ENCODE measurements at regions not wholly inside any gene's neighbourhood (a gene's known extent, or its start where the extent isn't known, plus 50 kb on each side); places are given as distances from the start of the nearest gene placed in this dataset.

- Histone ChIP-seq H3K9me3 (ENCODE audit: insufficient read depth in 2 of 2, low read depth in 1 of 2, low read length in 1 of 2) (peaks cover 2% of the 10 kb centered on the region in 2 experiments; a peak in 2 of 4 replicates), H4K91ac (replicated peaks; ENCODE audit: insufficient read length, low read length) (no peak overlapping the region), H3K23ac (ENCODE audit: insufficient read length) (no peak overlapping the region), H2BK120ac (replicated peaks; ENCODE audit: low read depth, low read length) (no peak overlapping the region), H3K14ac (ENCODE audit: insufficient read length) (no peak overlapping the region), H3K23me2 (ENCODE audit: low read depth, low read length) (no peaks in the 10 kb centered on the region), H2BK5ac (ENCODE audit: low read depth, low read length) (no peak overlapping the region), H2BK20ac (ENCODE audit: low read length) (no peak overlapping the region), H3K27ac (ENCODE audit: low read depth, low read length) (no peak overlapping the region), H2BK15ac (ENCODE audit: low read length) (no peak overlapping the region), H3K4me3 (ENCODE audit: extremely low read depth in 1 of 4, insufficient read depth in 2 of 4, low read depth in 3 of 4, low read length in 4 of 4) (no peak overlapping the region), H3K79me1 (ENCODE audit: low read depth, low read length) (no peaks in the 10 kb centered on the region), H3K4me1 (replicated peaks in 1 of 4; ENCODE audit: control insufficient read depth in 3 of 4, insufficient read depth in 4 of 4, low read length in 3 of 4) (no peaks in the 10 kb centered on the region), H3K9ac (replicated peaks in 1 of 4; ENCODE audit: extremely low read depth in 1 of 4, low read depth in 3 of 4, low read length in 3 of 4) (no peak overlapping the region), H2BK12ac (ENCODE audit: low read depth, low read length) (no peak overlapping the region), H3K56ac (replicated peaks; ENCODE audit: insufficient read length, low read depth, low read length) (no peak overlapping the region), H3K4ac (replicated peaks; ENCODE audit: insufficient read length, low read depth, low read length) (no peak overlapping the region), H2AK5ac (ENCODE audit: low read depth, low read length) (no peak overlapping the region), H3K79me2 (ENCODE audit: control insufficient read depth in 1 of 2, insufficient read depth in 2 of 2, low read length in 2 of 2) (no peaks in the 10 kb centered on the region), H4K20me1 (replicated peaks in 1 of 2; ENCODE audit: control insufficient read depth in 1 of 2, insufficient read depth in 2 of 2, low read length in 2 of 2) (no peaks in the 10 kb centered on the region), H3K4me2 (ENCODE audit: insufficient read depth in 1 of 2, low read depth in 2 of 2, low read length in 2 of 2) (no peak overlapping the region), H4K5ac (ENCODE audit: insufficient read length, low read depth, low read length) (no peak overlapping the region), H3K36me3 (ENCODE audit: control insufficient read depth in 2 of 4, insufficient read depth in 4 of 4, low read length in 3 of 4) (no peaks in the 10 kb centered on the region), H3K27me3 (replicated peaks in 1 of 4; ENCODE audit: control insufficient read depth in 3 of 4, extremely low read depth in 1 of 4, insufficient read depth in 3 of 4, low read length in 3 of 4) (no peaks in the 10 kb centered on the region), H4K8ac (ENCODE audit: extremely low read depth, insufficient read depth, low read length) (no peak overlapping the region), H3K18ac (ENCODE audit: extremely low read depth, low read length) (no peak overlapping the region), H2AFZ (ENCODE audit: low read length) (no peak overlapping the region)
- FAIRE-seq, result no peak
- DNase-seq (ENCODE audit: low read depth in 1 of 2, low spot score in 2 of 2), result no peak
- WGBS, 2 experiments (ENCODE audit: extremely low coverage in 1 of 2, insufficient coverage in 1 of 2, insufficient read length in 1 of 2, insufficient replicate concordance in 2 of 2, low coverage in 1 of 2, low lambda C conversion rate in 2 of 2, missing lambda C conversion rate in 1 of 2), result 93% methylated on average over 5 of the region's 5 CpGs; no CpG with 5 or more reads in 1 of the 2 experiments
- ChIA-PET CTCF (ENCODE audit: partially characterized antibody) (interaction anchor here (1.7 kb wide), 1 partner anchor 76 kb away, joined by 4 read pairs; no protein-coding TSS in a partner anchor), POLR2A (ENCODE audit: partially characterized antibody) (no interaction called here)
- TF ChIP-seq SIN3A (conservative IDR thresholded peaks at IDR 0.05 in 1 of 2, IDR thresholded peaks at IDR 0.05 in 1 of 2; ENCODE audit: low read depth in 1 of 2, low read length in 2 of 2) (no peak), TEAD4 (IDR thresholded peaks at IDR 0.05; ENCODE audit: low read depth, low read length) (no peak), SRF (IDR thresholded peaks at IDR 0.05; ENCODE audit: low read depth, low read length) (no peak), POLR2AphosphoS5 (IDR thresholded peaks at IDR 0.05; ENCODE audit: low read depth, low read length) (no peak), SP2 (IDR thresholded peaks at IDR 0.05; ENCODE audit: low read length) (no peak), USF2 (IDR thresholded peaks at IDR 0.05; ENCODE audit: low read length) (no peak), CREB1 (IDR thresholded peaks at IDR 0.05) (no peak), RNF2 (IDR thresholded peaks at IDR 0.05; ENCODE audit: borderline replicate concordance, low read depth, low read length, missing control alignments, poor library complexity, severe bottlenecking) (no peak), RXRA (IDR thresholded peaks at IDR 0.05; ENCODE audit: insufficient read depth, low read depth, low read length) (no peak), CTBP2 (IDR thresholded peaks at IDR 0.05; ENCODE audit: borderline replicate concordance, insufficient read depth, insufficient read length, low read length) (no peak), NANOG (IDR thresholded peaks at IDR 0.05; ENCODE audit: insufficient read depth, low read depth, low read length, poor library complexity, severe bottlenecking) (no peak), SP4 (IDR thresholded peaks at IDR 0.05; ENCODE audit: low read length) (no peak), CHD2 (IDR thresholded peaks at IDR 0.05; ENCODE audit: low read length) (no peak), NRF1 (IDR thresholded peaks at IDR 0.05; ENCODE audit: low read depth, low read length) (no peak)
These were observed 105.4 kb upstream of the PLEKHG1 start for GRCh38 chr6:150494241-150494640.

All from H1 (cell line).